ENCODE measurements at regions not wholly inside any gene's neighbourhood (a gene's known extent, or its start where the extent isn't known, plus 50 kb on each side); places are given as distances from the start of the nearest gene placed in this dataset.
"Not testable (repeated sequence)": the region's sequence is repeated elsewhere in the genome, so short reads cannot be mapped to it uniquely, and the experiment has no call there.

DNA sequence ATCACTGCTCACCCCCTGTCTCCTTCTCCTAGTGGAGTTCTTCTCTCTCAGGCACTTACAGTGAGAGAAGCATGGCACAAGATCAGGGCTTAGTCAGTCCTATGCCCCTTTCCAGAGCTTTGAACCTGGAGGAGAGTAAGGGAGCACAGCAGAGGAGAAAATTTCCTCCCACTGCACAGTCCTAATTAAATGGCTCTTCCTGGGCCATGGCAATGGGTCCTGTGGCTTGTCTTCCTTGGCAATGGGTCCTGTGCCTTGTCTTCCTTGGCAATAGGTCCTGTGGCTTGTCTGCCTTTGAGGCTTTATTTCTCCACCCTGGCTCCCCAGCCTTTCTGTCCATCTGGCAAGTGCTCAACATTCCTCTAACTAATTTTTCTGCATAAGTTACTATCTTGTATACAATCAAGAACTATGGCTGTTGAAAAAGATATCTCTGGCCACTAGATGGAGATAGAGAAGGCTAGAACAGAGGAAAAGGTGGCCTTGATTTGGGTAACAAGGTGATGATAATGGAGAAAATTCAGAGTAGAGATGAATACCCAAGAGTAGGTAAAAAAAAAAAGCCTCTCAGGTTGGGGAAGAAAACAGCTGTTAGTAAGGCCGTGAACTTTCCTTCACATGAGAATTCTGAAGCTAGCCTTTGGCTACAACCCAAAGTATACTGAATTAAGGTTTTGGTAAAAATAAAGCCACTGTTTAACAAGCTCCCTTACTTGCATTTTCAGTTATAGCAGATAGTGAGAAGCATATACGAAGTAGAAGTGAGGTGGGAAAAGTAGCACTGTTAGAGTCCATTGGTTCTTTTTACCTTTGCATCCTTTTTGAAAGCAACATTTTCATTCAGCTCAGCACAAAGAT is 504.9 kb downstream of the DOK5 start:
- DNase-seq (ENCODE audit: low read depth, low spot score): no peak

DNA sequence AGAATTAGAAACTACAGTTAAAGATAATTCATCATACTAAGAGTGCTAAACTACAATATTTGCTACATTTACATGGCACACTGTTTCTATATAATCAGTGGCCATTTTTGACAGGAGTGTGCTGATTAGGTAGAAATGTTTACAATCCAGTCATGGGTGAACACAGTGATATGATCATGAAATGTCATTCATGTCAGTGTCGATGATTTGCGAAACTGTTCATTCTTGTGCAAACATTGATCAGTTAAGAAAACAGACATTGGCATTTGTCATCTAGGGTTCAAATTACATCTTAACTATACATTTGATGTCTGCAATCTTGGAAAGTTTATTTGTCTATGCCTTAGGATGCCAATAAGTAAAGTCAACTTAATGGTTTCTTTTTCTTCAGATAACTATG is 474.9 kb downstream of the DOK5 start:
- no peak for DNase-seq (ENCODE audit: low read depth, low spot score)

GRCh38 chr20:54941666-54942065 is 466.3 kb downstream of the DOK5 start:
- DNase-seq (ENCODE audit: low read depth, low spot score): no peak

DNA sequence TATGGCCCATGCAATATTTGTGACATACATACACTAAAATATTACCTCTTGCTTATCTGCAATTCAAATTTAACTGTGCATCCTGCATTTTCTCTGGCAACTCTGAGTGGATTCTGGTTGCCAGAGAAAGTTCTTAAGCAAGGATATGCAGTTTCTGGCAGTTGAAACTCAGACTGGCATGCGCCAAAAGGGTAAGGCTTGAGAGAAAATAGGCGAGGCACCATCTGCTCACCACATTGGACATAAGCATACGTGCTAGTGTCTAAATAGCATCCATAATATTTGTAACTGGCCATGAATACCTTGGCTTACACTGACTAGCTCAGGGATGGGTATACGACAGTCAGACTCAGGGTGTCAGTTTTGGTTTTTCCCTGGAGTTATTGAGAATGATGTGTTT is 465.1 kb downstream of the DOK5 start:
- DNase-seq (ENCODE audit: low read depth, low spot score): no peak

DNA sequence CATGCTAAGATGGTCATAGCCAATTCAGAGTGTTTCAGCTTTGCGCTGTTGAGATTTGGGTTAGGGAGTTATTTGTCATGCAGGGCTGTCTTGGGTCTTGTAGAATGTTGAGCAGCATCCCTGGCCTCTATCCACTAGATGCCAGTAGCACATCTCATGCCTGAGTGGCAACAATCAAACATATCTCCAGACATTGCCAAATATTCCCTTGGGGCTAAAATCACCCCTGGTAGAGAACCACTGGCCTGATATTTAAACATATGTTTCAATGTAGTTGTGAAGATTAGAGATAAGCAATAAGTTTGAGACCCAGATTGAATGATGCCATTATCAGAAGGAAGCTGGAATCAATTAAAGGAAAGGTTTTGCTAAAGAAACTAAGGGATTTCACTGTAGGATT is 463.3 kb downstream of the DOK5 start:
- no peak for DNase-seq (ENCODE audit: low read depth, low spot score)

DNA sequence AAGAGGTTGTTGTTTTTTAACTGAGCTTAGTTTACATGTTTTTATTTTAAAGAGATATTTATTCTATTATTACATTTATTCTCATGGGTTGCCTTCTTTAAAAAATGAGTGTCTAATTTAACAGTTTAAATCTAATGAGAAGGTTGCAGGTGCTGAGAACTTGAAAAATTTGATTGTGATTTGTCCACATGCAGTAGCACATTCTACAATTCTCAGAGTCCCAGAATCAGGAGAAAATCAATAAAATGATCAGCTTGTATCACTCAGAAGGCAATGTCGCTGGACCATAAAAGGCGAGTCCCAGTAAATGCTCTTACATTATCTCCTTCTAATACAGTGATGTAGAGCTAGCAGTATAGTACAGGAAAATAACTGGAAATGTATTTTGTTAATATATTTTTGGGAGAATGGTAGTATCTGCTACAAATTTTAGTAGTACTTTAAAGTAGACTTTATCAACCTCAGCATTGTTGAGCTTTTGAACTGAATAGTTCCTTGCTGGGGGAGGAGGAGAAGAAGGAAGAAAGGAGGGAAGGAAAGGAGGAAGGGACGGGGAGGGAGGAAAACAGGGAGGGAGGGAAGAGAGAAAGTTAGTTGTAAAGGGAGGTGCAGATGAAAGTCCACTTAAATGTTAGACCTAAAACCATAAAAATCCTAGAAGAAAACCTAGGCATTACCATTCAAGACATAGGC is 458.0 kb downstream of the DOK5 start:
- DNase-seq (ENCODE audit: low read depth, low spot score): no peak

- DNase-seq (ENCODE audit: low read depth, low spot score): no peak
Observed at GRCh38 chr20:54929191-54929590, 453.8 kb downstream of the DOK5 start.

DNA sequence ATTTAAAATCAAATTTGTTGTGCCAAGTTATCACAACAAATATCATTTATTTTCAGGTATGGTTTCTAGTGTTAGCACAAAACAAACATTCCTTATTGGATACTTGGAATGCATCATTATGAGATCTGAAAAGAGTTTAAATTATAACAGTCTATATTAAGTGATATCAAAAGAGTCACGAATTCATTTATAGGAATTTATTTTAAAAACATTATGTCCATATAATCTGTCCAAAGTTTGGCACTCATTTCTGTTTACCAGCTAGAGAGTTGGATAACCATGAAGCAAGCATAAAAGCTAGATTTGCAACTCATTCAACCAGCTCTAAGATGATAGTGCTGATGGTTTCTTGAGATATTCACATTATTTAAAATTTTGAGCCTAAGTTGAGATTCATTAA is 453.2 kb downstream of the DOK5 start:
- DNase-seq (ENCODE audit: low read depth, low spot score): no peak

GRCh38 chr20:54922636-54923035 is 447.2 kb downstream of the DOK5 start:
- DNase-seq (ENCODE audit: low read depth, low spot score): no peak

DNA sequence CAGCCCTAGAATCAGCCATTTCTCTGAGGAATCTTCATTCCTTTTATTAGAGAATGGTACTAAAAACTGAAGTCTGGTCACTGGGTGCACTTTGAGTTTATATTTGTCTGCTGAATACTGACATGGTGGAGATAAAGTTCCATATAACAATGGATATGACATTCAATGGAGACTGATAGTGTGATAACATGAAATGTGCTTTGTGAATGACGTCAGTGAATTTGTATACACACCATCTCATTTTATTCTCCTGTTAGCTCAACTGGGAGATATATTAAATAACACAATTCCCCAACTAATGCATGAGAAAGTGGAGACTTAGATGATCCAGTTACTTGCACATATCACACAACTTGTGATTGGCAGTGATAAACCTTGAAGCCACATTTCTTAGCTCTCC is 446.7 kb downstream of the DOK5 start:
- no peak for DNase-seq (ENCODE audit: low read depth, low spot score)

GRCh38 chr20:54920491-54920890 is 445.1 kb downstream of the DOK5 start:
- no peak for DNase-seq (ENCODE audit: low read depth, low spot score)

DNA sequence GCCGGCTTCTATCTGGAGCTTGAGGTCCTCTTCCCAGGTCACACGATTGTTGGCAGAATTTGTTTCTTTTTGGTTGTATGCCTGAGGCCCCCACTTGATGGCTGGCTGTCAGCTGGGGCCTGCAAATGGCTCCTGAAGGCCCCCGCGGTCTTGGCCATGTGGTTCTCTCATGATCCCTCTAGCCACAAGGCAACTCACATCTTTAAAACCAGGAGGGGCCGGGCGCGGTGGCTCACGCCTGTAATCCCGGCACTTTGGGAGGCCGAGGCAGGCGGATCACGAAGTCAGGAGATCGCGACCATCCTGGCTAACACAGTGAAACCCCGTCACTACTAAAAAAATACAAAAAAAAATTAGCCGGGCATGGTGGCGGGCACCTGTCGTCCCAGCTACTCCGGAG is 443.6 kb downstream of the DOK5 start:
- DNase-seq (ENCODE audit: low read depth, low spot score): not testable (repeated sequence)

GRCh38 chr20:54914995-54915394 is 439.6 kb downstream of the DOK5 start:
- DNase-seq (ENCODE audit: low read depth, low spot score): no peak

DNA sequence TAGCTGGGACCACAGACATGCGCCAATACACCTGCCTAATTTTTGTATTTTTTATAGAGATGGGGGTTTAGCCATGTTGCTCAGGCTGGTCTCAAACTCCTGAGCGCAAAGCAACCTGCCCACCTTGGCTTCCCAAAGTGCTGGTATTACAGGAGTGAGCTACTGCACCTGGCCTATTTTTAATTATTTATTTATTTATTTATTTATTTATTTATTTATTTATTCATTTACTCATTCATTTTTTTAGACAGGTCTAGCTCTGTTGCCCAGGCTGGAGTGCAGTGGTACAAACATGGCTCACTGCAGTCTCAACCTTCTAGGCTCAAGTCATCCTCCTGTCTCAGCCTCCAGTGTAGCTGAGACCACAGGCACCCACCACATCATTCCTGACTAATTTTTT is 434.3 kb downstream of the DOK5 start:
- DNase-seq (ENCODE audit: low read depth, low spot score): no peak

GRCh38 chr20:54906134-54906533 is 430.7 kb downstream of the DOK5 start:
- not testable (repeated sequence) for DNase-seq (ENCODE audit: low read depth, low spot score)

DNA sequence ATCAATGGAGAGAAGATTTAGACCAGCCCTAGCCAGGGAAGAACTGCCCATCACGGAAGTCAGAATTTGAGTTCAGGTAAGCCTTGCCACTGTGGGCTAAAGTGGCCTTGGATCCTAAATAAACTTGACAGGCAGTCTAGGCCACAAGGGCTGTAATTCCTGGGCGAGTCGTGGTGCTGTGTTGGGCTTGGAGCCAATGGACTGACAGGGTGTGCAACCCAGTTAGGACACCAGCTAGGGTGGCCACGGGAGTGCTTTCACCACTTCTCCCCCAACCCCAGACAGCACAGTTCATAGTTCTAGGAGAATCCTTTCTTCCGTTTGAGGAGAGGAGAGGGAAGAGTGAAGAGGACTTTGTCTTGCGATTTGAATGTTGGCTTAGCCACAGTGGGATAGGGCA is 422.4 kb downstream of the DOK5 start:
- DNase-seq (ENCODE audit: low read depth, low spot score): no peak

- no peak for DNase-seq (ENCODE audit: low read depth, low spot score)
Observed at GRCh38 chr20:54891907-54892306, 416.5 kb downstream of the DOK5 start.

GRCh38 chr20:54879393-54879792 is 404.0 kb downstream of the DOK5 start:
- DNase-seq (ENCODE audit: low read depth, low spot score): no peak

GRCh38 chr20:54875307-54875706 is 399.9 kb downstream of the DOK5 start:
- no peak for DNase-seq (ENCODE audit: low read depth, low spot score)

DNA sequence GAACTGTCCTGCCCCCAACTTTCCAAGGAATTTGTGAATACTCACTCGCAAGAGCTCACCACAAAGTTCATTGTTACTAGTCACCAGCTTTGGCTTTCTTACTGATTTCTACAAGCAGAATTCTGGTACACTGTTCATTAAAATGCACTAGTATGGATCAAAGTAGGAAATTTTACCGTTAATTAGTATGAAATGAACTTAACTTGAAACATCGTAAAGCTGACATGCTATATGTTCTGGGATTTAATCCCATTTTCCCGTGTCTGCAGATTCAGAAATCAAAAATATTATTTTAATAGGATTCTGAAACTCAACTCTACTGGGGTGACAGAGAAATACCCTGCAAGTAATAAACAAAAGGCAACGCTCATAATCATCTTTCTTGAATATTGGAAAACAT is 399.3 kb downstream of the DOK5 start:
- no peak for DNase-seq (ENCODE audit: low read depth, low spot score)

- DNase-seq (ENCODE audit: low read depth, low spot score): no peak
Observed at GRCh38 chr20:54872440-54872839, 397.0 kb downstream of the DOK5 start.

DNA sequence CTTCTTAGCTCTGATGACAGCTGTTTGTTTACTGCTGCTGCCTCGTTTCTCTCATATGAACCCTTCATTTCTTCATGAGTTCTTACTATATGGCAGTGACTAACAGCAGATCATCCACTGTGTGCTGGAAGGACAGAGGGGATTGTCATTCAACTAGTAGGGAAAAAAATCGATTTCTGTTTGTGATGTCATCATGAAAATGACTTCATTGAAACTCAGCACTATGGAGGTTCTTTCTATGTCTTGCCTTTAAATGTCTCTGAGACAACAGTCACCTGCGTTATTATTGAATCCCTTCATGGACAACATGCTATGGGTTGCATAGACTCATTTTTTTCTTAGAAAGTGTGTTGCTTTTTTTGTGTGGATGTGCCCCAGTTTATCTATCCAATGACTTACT is 394.4 kb downstream of the DOK5 start:
- DNase-seq (ENCODE audit: low read depth, low spot score): no peak

DNA sequence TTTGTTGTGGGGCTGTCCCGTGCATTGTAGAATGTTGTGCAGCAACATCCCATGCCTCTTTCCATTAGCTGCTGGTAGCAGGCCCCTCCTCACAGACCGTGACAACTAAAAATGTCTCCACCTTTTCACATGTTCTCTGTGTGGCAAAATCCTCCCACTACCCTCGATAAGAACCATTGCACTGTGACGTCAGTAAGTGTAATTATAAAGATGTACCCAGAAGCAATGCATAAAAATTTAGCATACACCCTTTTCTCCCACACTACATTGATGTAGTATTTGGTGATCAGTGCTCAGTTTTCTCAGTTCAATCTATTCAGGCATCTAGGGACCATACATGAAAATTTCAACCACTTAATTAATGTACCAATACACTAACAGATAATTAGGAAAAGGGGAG is 389.9 kb downstream of the DOK5 start:
- DNase-seq (ENCODE audit: low read depth, low spot score): no peak

Measured in pulmonary artery endothelial cell (primary cell).